Activated T-cell treated with anti-CD3 and anti-CD28 coated beads for 24 hours (primary cell): ENCODE measurements at regions not wholly inside any gene's neighbourhood (a gene's known extent, or its start where the extent isn't known, plus 50 kb on each side); places are given as distances from the start of the nearest gene placed in this dataset.

Source experiments
- DNase-seq: peaks from one replicate; pipeline ENCODE4 v3.0.0-alpha.2; 2020; ENCODE audit warnings: low read depth

DNA sequence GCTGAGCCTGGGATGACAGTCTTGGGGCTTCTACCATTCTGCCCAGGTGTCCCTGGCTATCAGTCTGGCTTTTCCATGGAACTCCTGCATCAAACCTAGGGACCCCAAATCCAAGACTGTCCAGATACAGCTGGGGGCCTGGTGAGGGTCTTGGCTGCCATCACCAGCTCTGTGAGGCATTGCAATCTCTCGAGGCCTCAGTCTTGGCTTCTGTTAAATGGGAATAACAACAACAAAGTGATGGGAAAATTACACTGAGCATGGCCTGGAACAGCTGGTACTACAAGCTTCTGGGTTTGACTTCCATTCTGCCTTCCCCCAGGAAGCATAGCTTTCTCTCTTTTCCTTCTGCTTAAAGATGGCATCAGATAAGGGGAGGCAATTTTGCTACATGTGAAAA, 50.0 kb upstream of the LCTL start:
- no peak for DNase-seq

DNA sequence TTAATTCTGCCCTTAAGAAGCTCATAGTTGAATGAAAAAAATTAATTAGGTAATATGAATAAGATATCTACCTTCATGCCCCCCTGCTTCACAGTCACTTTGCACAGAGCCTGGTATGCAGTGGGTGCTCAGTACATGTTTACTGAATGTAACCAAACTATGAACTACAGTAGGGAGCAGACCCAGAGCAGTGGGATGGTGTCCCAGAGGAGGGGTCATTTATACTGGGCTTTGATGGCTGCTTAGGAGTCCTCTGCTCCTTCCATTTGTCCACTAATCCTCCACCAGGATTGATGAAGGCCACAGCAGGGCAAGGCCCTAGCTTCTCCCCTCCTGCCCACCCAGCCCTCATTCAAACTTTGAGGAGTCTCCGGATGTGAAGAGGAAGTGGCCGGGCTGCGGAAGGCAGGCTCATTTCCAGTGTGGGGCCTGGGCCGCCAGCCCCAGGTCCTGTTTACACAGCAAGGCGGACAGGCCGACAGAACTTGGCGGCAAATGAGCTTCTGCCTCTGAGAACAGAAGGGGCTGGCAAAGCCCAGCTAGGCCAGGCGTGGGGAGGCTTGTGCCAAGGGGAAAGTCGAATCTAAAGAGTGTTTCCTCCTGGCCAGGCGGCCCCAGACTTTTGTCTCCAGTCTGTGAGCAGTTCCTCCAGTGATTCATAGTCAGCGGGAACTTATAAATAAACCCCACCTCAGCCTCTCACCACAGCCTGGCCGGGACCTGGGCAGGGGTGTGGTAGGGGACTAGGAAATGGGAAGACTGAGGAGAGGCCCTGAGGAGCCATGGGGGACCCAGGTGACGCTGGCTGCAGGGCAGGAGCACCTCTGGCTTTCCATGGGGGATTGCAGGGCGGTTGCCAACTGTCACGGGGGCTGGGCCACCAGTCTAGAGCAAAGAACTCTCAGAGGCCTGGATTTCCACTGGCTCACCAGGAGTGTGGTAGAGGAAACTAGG, 51.6 kb upstream of the LCTL start:
- no peak for DNase-seq

- peak; percentile 12 for DNase-seq
Observed at GRCh38 chr15:66619152-66619903, 53.5 kb upstream of the LCTL start.

DNA sequence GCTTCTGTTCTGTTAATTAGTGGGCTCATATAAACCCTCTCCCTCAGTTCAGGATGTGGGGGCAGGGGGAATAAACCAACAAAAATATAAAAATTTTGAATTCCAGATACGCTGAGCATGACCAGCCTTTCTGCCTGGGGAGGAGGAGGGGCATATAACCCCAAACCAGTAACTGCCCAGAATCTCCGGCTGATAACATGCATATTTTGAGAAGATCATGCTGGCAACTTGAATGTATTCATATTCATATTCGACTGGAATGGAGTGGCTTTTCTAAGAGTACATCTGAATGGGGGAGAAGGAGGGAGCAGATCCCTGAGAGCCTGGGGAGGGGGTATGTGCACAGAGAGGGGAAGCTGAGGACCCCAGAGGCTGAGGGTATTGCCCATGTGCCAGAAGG, 54.5 kb upstream of the LCTL start:
- no peak for DNase-seq

- DNase-seq: no peak
Observed at GRCh38 chr15:66620744-66621344, 55.0 kb upstream of the LCTL start.

DNA sequence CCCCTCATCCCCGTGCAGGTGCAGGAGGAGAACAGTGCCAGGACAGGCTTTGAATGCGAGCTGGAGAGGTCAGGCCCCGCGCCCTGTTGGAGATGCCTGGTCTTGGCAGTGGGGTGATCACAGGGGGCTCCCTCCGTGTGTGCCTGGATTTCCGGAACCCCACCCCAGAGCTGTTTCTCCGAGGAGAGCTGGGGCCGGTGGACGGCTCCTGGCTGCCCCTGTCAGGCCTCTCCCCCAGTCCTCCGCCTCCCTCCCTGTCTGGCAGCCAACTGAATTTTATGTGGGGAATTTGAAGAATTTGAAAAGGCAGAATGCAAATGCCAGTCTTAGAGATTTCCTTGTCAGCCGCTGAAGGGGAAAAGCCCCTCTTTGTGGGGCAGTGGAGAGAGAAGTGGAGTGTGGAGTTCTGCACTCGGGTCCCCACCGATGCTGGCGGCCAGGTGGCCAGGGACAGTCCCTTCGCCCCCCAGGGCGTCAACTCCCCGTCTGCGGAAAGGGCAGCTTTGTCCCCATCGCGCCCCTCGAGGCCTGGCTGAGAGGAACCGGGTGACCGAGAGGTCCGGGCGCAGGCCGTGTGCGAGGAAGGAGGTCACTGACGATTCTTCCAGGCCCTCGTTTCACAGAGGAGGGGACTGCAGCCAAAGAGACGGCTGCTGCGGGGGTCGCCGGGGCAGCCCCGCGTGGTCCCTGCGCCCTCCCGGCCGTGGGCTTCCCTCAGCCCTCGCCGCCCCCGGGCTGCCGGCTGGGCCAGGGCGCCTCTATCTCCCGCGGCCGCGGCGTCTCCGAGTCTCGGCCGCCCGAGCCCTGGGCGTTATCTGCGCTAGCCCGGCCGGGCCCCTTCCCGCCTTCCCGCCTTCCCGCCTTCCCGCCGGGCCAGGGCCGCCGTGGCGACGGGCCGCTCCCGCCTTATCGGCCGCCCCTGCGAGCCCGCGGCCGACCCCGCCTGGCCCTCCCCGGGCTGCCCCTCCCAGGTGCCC, 56.0 kb upstream of the LCTL start:
- no peak for DNase-seq

DNA sequence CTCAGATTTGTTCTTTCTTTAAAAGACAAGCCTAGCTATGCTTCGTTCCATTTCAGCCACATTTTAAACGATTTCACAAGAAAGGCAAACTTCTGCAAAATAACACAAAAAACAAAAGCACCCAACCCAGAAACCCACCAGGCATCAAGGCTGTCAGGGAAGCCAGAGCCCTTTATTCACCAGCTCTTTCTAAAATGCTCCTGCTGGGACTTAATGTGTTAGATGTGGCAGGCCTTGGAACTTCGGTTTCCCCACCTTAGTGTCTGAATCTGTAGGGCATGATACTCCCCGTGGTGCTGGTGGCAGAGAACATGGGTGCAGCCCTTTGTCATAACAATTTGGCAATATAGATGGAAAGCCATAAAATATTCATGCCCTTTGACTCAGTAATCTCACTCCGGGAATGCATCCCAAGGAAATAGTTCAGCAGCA, 56.8 kb upstream of the LCTL start:
- DNase-seq: no peak

DNA sequence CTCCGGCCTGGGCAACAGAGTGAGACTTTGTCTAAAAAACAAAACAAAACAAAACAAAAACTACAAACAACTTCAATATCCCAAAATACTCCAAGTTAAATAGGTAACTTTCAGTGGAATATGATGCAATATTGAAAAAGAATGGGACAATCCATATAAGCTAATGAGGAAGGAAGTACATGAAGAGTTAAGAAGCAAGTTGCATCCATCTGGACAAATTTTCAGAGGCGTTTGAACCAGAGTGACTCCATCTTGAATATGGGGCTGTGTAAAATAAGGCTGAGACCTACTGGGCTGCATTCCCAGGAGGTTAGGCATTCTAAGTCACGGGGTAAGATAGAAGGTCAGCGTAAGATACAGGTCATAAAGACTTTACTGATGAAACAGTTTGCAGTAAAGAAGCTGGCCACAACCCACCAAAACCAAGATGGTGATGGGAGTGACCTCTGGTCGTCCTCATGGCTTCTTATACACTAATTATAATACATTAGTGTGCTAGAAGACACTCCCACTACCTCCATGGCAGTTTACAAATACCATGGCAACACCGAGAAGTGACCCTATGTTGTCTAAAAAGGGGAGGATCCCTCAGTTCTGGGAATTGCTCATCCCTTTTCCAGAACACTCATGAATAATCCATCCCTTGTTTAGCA, 58.1 kb upstream of the LCTL start:
- no peak for DNase-seq

DNA sequence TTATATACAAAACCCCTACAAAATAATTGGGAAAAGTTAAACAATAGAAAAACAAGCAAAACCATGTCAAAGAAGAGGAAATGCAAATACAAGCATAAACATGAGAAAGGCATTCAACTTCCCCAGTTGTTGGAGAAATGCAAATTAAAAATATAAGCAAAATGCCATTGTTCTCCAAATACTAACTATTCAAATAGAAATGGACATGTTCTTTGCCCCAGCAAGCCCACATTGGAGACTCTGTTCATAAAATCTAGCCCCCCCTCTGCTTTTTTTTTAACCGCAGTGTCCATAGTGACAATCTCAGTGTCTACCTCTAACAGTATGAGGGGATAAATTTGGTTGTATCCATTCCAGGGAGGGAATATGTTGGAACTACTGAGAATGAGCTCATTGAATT, 59.7 kb upstream of the LCTL start:
- no peak for DNase-seq

- DNase-seq: no peak
Observed at GRCh38 chr15:66625974-66626373, 60.2 kb upstream of the LCTL start.

DNA sequence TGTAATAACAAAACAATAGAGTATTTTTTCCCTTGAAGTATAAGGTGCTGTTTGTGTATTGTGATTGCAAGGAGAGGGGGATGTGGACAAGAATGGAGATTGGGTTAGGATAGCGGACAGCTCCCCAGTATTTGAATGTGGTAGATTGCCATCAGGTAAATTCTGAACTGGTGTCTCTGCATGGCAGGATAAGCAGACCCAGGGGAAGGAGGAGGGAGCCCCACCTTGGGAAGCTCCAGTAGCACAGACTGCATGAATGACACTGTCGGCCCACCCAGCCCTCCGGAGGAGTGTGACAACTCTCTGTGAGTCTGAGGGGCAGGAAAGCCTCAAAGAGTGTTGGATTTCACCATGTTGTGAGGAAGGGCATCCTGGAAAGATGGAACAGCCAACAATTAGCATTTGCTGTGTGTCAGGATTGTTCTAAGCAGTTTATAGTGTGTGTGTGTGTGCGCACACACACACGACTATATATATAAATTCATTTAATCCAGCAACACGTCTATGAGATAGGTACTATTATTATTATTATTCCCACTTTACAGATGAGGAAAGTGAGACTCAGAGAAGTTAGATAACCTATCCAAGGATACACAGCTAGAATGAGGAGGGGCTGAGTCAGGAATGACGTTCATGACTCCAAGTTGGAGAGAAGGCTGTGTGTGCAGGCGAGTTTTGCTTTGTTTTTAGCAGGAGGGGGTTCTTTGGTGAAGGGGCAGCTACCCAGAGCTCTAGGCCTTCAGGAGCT, 63.4 kb upstream of the LCTL start:
- DNase-seq: no peak

GRCh38 chr15:66629817-66630576, 64.2 kb upstream of the LCTL start:
- no peak for DNase-seq

- no peak for DNase-seq
Observed at GRCh38 chr15:66630801-66631351, 65.1 kb upstream of the LCTL start.

GRCh38 chr15:66631616-66632263, 65.9 kb upstream of the LCTL start:
- no peak for DNase-seq

- DNase-seq: no peak
Observed at GRCh38 chr15:66633041-66633937, 67.5 kb upstream of the LCTL start.

DNA sequence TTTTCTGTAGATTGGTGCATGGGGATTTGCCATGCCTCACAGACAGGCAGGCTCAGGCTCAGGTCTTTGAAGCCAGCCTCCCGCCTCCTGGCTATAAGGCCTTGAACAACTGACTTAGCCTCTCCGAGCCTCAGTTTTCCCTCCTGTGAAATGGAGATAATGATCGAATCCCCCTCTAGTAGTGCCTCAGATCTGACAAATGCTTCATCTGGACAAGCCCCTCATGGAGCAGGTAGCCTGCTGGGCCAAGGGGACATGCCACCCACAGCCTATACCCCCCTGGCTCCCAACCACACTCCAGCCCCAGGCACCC, 68.1 kb upstream of the LCTL start:
- no peak for DNase-seq

DNA sequence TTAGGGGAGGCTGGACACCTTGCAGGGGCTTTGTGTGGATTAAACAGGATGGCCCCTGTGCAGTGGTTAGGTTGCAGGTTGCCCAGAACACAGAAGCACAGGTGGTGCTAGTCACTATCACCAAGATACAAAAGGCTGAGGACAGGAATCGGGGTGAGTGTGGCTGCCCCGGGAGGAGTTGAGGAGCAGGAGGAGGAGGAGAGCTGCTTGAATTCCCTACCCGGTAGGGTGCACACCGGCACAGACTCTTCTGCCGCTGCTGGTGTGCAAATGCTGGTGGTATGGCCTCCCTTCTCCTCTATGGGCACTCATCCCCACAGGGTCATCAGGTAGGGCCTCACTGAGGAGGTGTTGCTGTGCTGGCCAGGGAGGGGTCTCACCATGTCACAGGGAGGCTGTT, 67.5 kb upstream of the SMAD6 start:
- no peak for DNase-seq

DNA sequence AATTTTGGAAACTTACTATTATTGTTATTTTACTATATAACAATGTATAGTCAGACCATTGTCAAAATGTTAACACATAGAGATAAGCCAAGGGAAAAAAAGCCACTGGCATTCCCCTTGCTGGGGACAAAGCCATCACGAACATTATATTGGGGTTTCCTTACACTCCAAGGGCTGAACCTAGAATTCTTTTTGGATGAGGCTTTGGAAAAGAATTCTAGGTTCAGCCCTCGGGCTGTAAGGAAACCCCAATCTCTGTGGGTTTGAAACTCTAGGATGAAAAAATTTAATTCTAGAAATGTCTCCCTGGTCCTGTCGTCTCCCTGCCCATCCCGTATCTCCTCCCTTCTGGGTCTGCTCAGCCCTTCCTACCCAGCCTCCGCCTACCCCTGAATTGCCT, 67.0 kb upstream of the SMAD6 start:
- DNase-seq: no peak
